Ishikawa (cell line): ENCODE measurements at regions not wholly inside any gene's neighbourhood (a gene's known extent, or its start where the extent isn't known, plus 50 kb on each side); places are given as distances from the start of the nearest gene placed in this dataset.

Experiments
- CEBPB ChIP-seq: IDR thresholded peaks from 2 replicates; pipeline ENCODE4 v1.6.1; 2012
- CREB1 ChIP-seq: IDR thresholded peaks from 2 replicates; pipeline ENCODE4 v1.6.1; 2012; ENCODE audit warnings: low read depth
- EGR1 ChIP-seq: IDR thresholded peaks from 2 replicates; pipeline ENCODE4 v1.6.1; 2012
- EP300 ChIP-seq: IDR thresholded peaks from 2 replicates; pipeline ENCODE4 v1.6.1; 2012; ENCODE audit warnings: borderline replicate concordance
- FOXM1 ChIP-seq: IDR thresholded peaks from 2 replicates; pipeline ENCODE4 v1.6.1; 2012; ENCODE audit warnings: low read depth, borderline replicate concordance
- MAX ChIP-seq: IDR thresholded peaks from 2 replicates; pipeline ENCODE4 v1.6.1; 2012
- NFIC ChIP-seq: IDR thresholded peaks from 2 replicates; pipeline ENCODE4 v1.6.1; 2012
- RAD21 ChIP-seq: IDR thresholded peaks from 2 replicates; pipeline ENCODE4 v1.6.1; 2012; ENCODE audit warnings: low read depth
- REST ChIP-seq: IDR thresholded peaks from 2 replicates; pipeline ENCODE4 v1.6.1; 2012; ENCODE audit warnings: low read depth, mild to moderate bottlenecking
- TAF1 ChIP-seq: IDR thresholded peaks from 2 replicates; pipeline ENCODE4 v1.6.1; 2012; ENCODE audit warnings: low read depth, mild to moderate bottlenecking
- TCF12 ChIP-seq: IDR thresholded peaks from 2 replicates; pipeline ENCODE4 v1.6.1; 2012; ENCODE audit warnings: low read depth
- TEAD4 ChIP-seq: IDR thresholded peaks from 2 replicates; pipeline ENCODE4 v1.6.1; 2012
- YY1 ChIP-seq: IDR thresholded peaks from 2 replicates; pipeline ENCODE4 v1.6.1; 2012; ENCODE audit warnings: low read depth
- ZBTB7A ChIP-seq: IDR thresholded peaks from 2 replicates; pipeline ENCODE4 v1.6.1; 2012; ENCODE audit warnings: low read depth
- TF ChIP-seq, protein P1 (sequence below): IDR thresholded peaks from 2 replicates; pipeline ENCODE4 v1.6.1; 2012

- TF ChIP-seq RAD21 (no peak), TAF1 (no peak), CEBPB (no peak), REST (no peak), NFIC (no peak), MAX (no peak), ZBTB7A (no peak), YY1 (no peak), TEAD4 (no peak), FOXM1 (no peak), EGR1 (no peak), TCF12 (no peak)
- TF ChIP-seq, protein P1, sequence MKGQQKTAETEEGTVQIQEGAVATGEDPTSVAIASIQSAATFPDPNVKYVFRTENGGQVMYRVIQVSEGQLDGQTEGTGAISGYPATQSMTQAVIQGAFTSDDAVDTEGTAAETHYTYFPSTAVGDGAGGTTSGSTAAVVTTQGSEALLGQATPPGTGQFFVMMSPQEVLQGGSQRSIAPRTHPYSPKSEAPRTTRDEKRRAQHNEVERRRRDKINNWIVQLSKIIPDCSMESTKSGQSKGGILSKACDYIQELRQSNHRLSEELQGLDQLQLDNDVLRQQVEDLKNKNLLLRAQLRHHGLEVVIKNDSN: no peak
Observed at GRCh38 chr3:159069866-159070425, 268.1 kb downstream of the MFSD1 start.

DNA sequence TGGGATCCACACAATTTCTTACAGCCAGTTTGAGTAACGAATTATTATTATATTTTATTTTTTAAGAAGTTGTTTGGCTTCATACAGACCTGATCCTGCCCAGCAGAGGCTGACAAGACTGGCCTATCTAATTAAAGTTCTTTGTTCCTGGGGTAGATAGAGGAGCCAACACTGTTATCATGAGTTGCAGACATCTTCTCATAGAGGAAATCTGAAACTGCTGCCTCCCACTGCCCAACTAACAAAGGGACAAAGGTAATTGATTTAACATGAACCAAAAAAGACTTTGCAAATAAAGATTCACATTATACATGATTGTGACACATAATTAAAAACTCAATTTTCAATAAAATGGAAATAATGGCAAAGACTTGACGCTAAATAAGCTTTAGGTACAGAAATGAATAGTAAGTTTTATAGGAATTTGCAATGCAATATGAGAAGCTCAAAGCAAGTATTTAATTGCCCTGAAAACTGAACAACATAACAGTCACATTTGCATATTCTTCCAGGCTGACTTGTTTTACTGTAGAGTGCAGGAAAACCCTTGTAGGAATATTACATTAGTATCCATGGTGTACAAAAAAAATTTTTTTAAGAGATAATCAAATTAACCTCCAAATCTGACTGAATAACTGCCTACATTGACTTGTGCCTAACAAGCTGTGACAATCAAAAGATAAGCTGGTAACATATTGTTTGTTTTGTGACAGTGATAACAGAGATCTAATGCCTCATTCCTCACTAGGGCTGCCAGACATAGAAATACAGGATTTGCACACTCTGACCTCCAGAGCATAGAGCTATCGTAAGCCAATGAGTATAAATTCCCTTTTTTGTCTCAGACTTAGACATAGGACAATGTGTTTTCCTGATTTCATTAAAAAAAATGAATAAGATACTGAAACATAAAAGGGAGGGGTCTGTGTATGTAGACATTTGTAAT is 273.2 kb downstream of the MFSD1 start:
- TF ChIP-seq FOXM1 (no peak), EP300 (no peak), NFIC (no peak), CEBPB (no peak), YY1 (no peak), MAX (no peak), ZBTB7A (no peak), TEAD4 (no peak), CREB1 (no peak), TCF12 (no peak), EGR1 (no peak), REST (no peak), RAD21 (no peak), TAF1 (no peak)
- TF ChIP-seq, protein P1: no peak

DNA sequence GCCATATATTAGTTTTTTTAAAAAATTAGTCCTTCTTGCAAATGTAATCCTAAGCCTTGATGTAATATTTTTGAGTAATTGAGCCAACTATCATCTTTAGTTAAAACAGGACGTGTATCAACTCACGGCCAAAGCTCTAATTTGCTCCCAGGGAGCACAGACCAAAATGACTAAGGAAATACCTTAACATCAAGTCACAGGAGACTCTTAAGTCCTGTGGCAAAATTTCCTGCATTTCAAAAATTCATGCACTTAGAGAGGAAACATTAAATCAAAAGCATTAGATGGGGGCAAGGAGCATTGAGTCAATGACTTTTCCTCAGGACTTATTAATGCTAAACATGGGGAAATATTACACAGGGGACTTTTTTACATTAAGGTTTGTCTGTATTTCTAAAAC is 276.0 kb downstream of the MFSD1 start:
- no peak for TF ChIP-seq TAF1
- TF ChIP-seq EGR1: no peak
- no peak for TF ChIP-seq YY1
- TF ChIP-seq, protein P1: no peak
- no peak for TF ChIP-seq TCF12
- TF ChIP-seq NFIC: no peak
- TF ChIP-seq REST: no peak
- TF ChIP-seq EP300: no peak
- no peak for TF ChIP-seq MAX
- TF ChIP-seq FOXM1: no peak
- no peak for TF ChIP-seq RAD21
